GM12875 (cell line): ENCODE measurements at regions not wholly inside any gene's neighbourhood (a gene's known extent, or its start where the extent isn't known, plus 50 kb on each side); places are given as distances from the start of the nearest gene placed in this dataset.

Experiments
- H3K4me3 ChIP-seq: one replicate; pipeline ENCODE4 v1.5.1; 2011; ENCODE audit warnings: low read depth, low read length, control low read depth
- CTCF ChIP-seq: IDR thresholded peaks from 2 replicates; pipeline ENCODE4 v1.5.1; 2011; ENCODE audit warnings: low read depth, mild to moderate bottlenecking, control low read depth, inconsistent platforms, low read length, moderate library complexity, borderline replicate concordance; ENCODE audit not compliant: insufficient read depth

GRCh38 chr6:12474167-12475140 lies 184.3 kb downstream of the EDN1 start:
- no peak overlapping the region for H3K4me3 ChIP-seq
- TF ChIP-seq CTCF, result no peak

GRCh38 chr6:12476484-12476883 lies 186.3 kb downstream of the EDN1 start:
- no peak for TF ChIP-seq CTCF
- H3K4me3 ChIP-seq, result no peak overlapping the region

- TF ChIP-seq CTCF, result no peak
- H3K4me3 ChIP-seq, result no peak overlapping the region
Observed at GRCh38 chr6:12477616-12478015, 187.5 kb downstream of the EDN1 start.

- no peak for TF ChIP-seq CTCF
- no peak overlapping the region for H3K4me3 ChIP-seq
Observed at GRCh38 chr6:12478921-12479320, 188.8 kb downstream of the EDN1 start.

- no peak for TF ChIP-seq CTCF
- no peak overlapping the region for H3K4me3 ChIP-seq
Observed at GRCh38 chr6:12479451-12479850, 189.3 kb downstream of the EDN1 start.

- H3K4me3 ChIP-seq, result no peak overlapping the region
- TF ChIP-seq CTCF, result no peak
Observed at GRCh38 chr6:12479881-12480280, 189.7 kb downstream of the EDN1 start.

- no peak overlapping the region for H3K4me3 ChIP-seq
- no peak for TF ChIP-seq CTCF
Observed at GRCh38 chr6:12480379-12480778, 190.2 kb downstream of the EDN1 start.
